Activated naive CD8-positive, alpha-beta T cell treated with anti-CD3 and anti-CD28 coated beads, Interleukin-2, amount 50 U/mL, for 24 hours (primary cell): ENCODE measurements at regions not wholly inside any gene's neighbourhood (a gene's known extent, or its start where the extent isn't known, plus 50 kb on each side); places are given as distances from the start of the nearest gene placed in this dataset.

Experiments
- ATAC-seq: fragments of 150-1000 bp; cut with Tn5 transposase; one replicate; pipeline ENCODE4 v1.10.0; 2021
- DNase-seq: peaks from one replicate; pipeline ENCODE4 v3.0.0; 2021
- H3K27ac Mint-ChIP-seq: one replicate; pipeline ENCODE4 v1.8.0; 2021; ENCODE audit warnings: mild to moderate bottlenecking, mixed read lengths
- H3K27me3 Mint-ChIP-seq: one replicate; pipeline ENCODE4 v1.8.0; 2021; ENCODE audit warnings: mixed read lengths
- H3K36me3 Mint-ChIP-seq: one replicate; pipeline ENCODE4 v1.8.0; 2021; ENCODE audit warnings: low read depth, mixed read lengths
- H3K4me1 Mint-ChIP-seq: one replicate; pipeline ENCODE4 v1.8.0; 2021; ENCODE audit warnings: mixed read lengths
- H3K4me3 Mint-ChIP-seq: one replicate; pipeline ENCODE4 v1.8.0; 2021; ENCODE audit warnings: mild to moderate bottlenecking, moderate library complexity, mixed read lengths
- H3K9me3 Mint-ChIP-seq: one replicate; pipeline ENCODE4 v1.8.0; 2021; ENCODE audit warnings: mixed read lengths

- peaks cover 2% of the 10 kb centered on the region for H3K27me3 Mint-ChIP-seq
- no peaks in the 10 kb centered on the region for H3K36me3 Mint-ChIP-seq
- ATAC-seq, result no peak
- no peak for DNase-seq
- no peak overlapping the region for H3K4me3 Mint-ChIP-seq
- H3K4me1 Mint-ChIP-seq, result no peaks in the 10 kb centered on the region
- H3K27ac Mint-ChIP-seq, result no peak overlapping the region
- H3K9me3 Mint-ChIP-seq, result no peaks in the 10 kb centered on the region
Observed at GRCh38 chr1:67564193-67564592, 120.8 kb upstream of the GADD45A start.

- ATAC-seq, result no peak
- H3K27ac Mint-ChIP-seq, result no peak overlapping the region
- no peak overlapping the region for H3K4me3 Mint-ChIP-seq
- DNase-seq, result no peak
- no peaks in the 10 kb centered on the region for H3K4me1 Mint-ChIP-seq
- H3K27me3 Mint-ChIP-seq, result no peaks in the 10 kb centered on the region
- no peaks in the 10 kb centered on the region for H3K36me3 Mint-ChIP-seq
- H3K9me3 Mint-ChIP-seq, result no peaks in the 10 kb centered on the region
Observed at GRCh38 chr1:67566803-67567377, 118.1 kb upstream of the GADD45A start.

DNA sequence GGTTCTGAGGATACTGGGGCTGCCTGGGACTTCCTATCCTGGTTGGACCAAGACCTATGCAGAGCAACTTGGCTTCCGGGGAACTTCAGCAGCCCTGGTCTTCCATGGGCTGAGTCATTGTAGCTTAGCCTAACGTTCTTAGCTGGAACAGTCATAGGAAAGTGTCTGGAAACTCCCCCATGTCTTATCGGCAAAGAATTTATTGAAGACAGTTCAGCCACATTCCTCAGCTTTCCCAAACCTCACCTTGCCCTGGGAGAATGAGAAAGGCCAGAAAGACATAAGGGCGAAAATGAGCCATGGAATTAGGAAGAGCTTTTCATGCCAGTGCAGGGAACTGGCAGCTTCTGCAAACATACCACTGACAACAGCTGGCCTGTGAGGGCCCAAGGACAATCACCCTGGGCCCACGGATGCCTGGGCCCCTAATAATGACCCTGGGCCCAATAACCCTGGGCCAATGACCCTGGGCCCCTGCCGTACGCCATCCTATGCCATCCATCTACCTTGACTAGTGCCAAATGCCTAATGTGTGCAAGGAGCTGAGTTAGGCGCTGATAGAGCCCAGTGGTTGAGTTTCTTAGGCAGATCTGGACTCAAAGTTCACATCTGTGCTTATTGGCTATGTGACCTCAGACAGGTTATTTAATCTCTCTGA is 114.4 kb upstream of the GADD45A start:
- H3K36me3 Mint-ChIP-seq, result no peaks in the 10 kb centered on the region
- H3K27me3 Mint-ChIP-seq, result no peaks in the 10 kb centered on the region
- ATAC-seq, result no peak
- no peaks in the 10 kb centered on the region for H3K4me1 Mint-ChIP-seq
- H3K27ac Mint-ChIP-seq, result no peak overlapping the region
- H3K4me3 Mint-ChIP-seq, result no peak overlapping the region
- DNase-seq, result no peak
- no peaks in the 10 kb centered on the region for H3K9me3 Mint-ChIP-seq

GRCh38 chr1:67571406-67571805 is 113.6 kb upstream of the GADD45A start:
- Mint-ChIP-seq H3K36me3 (no peaks in the 10 kb centered on the region), H3K4me3 (no peak overlapping the region), H3K27me3 (no peaks in the 10 kb centered on the region), H3K4me1 (no peaks in the 10 kb centered on the region), H3K9me3 (no peaks in the 10 kb centered on the region), H3K27ac (no peak overlapping the region)
- ATAC-seq (no peak), DNase-seq (no peak)

- H3K36me3 Mint-ChIP-seq, result no peaks in the 10 kb centered on the region
- no peak overlapping the region for H3K27ac Mint-ChIP-seq
- ATAC-seq (no peak), DNase-seq (no peak)
- H3K4me3 Mint-ChIP-seq, result no peak overlapping the region
- H3K9me3 Mint-ChIP-seq, result no peaks in the 10 kb centered on the region
- no peaks in the 10 kb centered on the region for H3K4me1 Mint-ChIP-seq
- H3K27me3 Mint-ChIP-seq, result no peaks in the 10 kb centered on the region
Observed at GRCh38 chr1:67571901-67572593, 113.0 kb upstream of the GADD45A start.

- no peaks in the 10 kb centered on the region for H3K27me3 Mint-ChIP-seq
- no peak overlapping the region for H3K27ac Mint-ChIP-seq
- no peaks in the 10 kb centered on the region for H3K4me1 Mint-ChIP-seq
- ATAC-seq (no peak), DNase-seq (no peak)
- no peaks in the 10 kb centered on the region for H3K9me3 Mint-ChIP-seq
- H3K4me3 Mint-ChIP-seq, result no peak overlapping the region
- no peaks in the 10 kb centered on the region for H3K36me3 Mint-ChIP-seq
Observed at GRCh38 chr1:67572594-67573221, 112.3 kb upstream of the GADD45A start.

DNA sequence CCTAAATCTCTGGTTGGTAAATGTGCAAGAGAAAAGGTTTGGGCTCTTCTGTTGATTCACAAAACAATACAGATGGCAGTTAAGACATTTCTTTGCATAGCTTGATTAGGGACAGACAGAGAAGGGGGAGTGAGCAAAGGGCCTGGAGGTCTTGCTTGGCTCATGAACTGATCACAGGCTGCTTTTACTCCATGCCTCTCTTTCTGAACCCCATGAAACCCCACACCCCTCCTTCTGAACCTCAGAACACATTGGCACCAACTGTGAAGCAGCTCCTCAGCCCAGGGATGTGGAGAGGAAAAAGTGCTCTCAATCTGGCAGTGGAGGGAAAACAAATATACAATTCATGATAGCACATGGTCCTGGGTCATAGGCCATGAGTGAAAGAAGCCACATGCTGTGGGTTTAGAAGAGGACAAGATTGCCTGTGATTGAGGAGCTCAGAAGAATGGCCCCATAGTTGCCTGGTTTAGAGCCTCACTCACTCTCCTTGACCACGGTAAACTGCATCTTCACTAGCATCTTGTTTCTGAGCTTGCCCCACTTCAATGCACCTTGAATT is 111.6 kb upstream of the GADD45A start:
- Mint-ChIP-seq H3K9me3 (no peaks in the 10 kb centered on the region), H3K4me3 (no peak overlapping the region), H3K27ac (no peak overlapping the region), H3K4me1 (no peaks in the 10 kb centered on the region), H3K36me3 (no peaks in the 10 kb centered on the region), H3K27me3 (no peaks in the 10 kb centered on the region)
- DNase-seq (no peak), ATAC-seq (no peak)

GRCh38 chr1:67574221-67574620 is 110.8 kb upstream of the GADD45A start:
- Mint-ChIP-seq H3K36me3 (no peaks in the 10 kb centered on the region), H3K4me1 (no peaks in the 10 kb centered on the region)

GRCh38 chr1:67575861-67576260 is 109.1 kb upstream of the GADD45A start:
- no peaks in the 10 kb centered on the region for H3K9me3 Mint-ChIP-seq
- DNase-seq (no peak), ATAC-seq (no peak)
- no peak overlapping the region for H3K4me3 Mint-ChIP-seq
- H3K4me1 Mint-ChIP-seq, result no peaks in the 10 kb centered on the region
- no peaks in the 10 kb centered on the region for H3K27me3 Mint-ChIP-seq
- no peaks in the 10 kb centered on the region for H3K36me3 Mint-ChIP-seq
- no peak overlapping the region for H3K27ac Mint-ChIP-seq

More at GRCh38 chr1:67574221-67574620, 110.8 kb upstream of the GADD45A start:
- Mint-ChIP-seq H3K4me3 (no peak overlapping the region), H3K27me3 (no peaks in the 10 kb centered on the region), H3K9me3 (no peaks in the 10 kb centered on the region), H3K27ac (no peak overlapping the region)
- ATAC-seq (no peak), DNase-seq (no peak)

GRCh38 chr1:67576474-67576873 is 108.5 kb upstream of the GADD45A start:
- H3K4me1 Mint-ChIP-seq, result no peaks in the 10 kb centered on the region
- DNase-seq (no peak), ATAC-seq (no peak)
- H3K27ac Mint-ChIP-seq, result no peak overlapping the region
- no peaks in the 10 kb centered on the region for H3K9me3 Mint-ChIP-seq
- no peak overlapping the region for H3K4me3 Mint-ChIP-seq
- H3K36me3 Mint-ChIP-seq, result no peaks in the 10 kb centered on the region
- peaks cover under 1% of the 10 kb centered on the region for H3K27me3 Mint-ChIP-seq

DNA sequence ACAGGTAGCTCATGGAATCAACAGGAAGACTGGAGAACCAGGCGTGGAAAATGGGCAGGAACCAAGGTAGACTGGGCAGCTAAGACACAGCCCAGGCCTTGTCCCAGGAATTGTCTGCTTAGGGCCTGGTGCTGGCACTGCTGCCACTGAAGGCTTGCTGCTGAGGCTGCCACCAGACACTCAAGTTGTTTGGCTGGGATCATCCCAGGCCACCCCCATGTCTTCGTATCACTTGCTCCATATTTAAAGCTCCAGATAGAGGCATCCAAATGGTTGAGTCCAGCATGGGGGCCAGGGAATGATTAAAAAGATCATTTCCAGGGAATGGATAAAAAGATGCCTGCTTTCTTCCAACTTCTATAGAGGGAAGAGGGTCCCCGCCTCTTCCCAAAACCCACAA is 107.4 kb upstream of the GADD45A start:
- Mint-ChIP-seq H3K9me3 (no peaks in the 10 kb centered on the region), H3K27ac (no peak overlapping the region), H3K27me3 (peaks cover 2% of the 10 kb centered on the region), H3K4me1 (no peaks in the 10 kb centered on the region), H3K36me3 (no peaks in the 10 kb centered on the region), H3K4me3 (no peak overlapping the region)
- DNase-seq (no peak), ATAC-seq (no peak)

DNA sequence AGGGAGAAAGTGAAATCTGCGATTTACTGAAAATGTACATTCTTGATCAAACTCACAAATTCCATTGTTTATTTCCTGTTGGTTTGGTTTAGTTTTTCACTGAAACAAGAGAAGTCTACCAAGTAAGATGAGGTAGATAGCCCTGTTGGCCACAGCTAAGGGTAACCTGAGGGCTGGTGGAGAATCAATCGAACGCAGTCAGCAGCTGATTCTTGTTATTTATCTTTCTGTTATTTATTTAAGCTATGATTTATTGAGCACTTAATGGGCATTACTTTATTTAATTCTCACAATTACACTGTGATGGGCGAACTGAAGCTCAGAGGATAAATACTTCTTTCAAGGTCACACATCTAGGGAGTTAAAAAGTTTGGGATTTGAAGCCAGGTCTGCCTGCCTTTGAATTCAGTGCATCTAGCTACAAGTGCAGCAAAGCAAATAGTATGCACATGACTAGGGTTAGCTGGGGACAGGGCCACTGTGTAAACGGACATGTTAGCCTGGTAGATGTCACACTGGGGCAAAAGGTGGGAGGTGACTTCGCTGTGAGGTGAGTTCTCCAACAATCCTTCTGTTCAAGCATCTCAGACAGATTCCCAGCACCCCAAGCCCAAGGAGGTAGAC is 106.5 kb upstream of the GADD45A start:
- Mint-ChIP-seq H3K27ac (no peak overlapping the region), H3K4me1 (no peaks in the 10 kb centered on the region), H3K36me3 (no peaks in the 10 kb centered on the region), H3K4me3 (no peak overlapping the region), H3K9me3 (no peaks in the 10 kb centered on the region), H3K27me3 (peaks cover 2% of the 10 kb centered on the region)
- no peak for ATAC-seq
- no peak for DNase-seq

GRCh38 chr1:67579623-67580394 is 105.2 kb upstream of the GADD45A start:
- no peaks in the 10 kb centered on the region for H3K9me3 Mint-ChIP-seq
- no peak for ATAC-seq
- no peaks in the 10 kb centered on the region for H3K4me1 Mint-ChIP-seq
- H3K4me3 Mint-ChIP-seq, result no peak overlapping the region
- H3K27ac Mint-ChIP-seq, result no peak overlapping the region
- no peaks in the 10 kb centered on the region for H3K36me3 Mint-ChIP-seq
- H3K27me3 Mint-ChIP-seq, result peaks cover 2% of the 10 kb centered on the region
- DNase-seq, result no peak
